Pons (tissue), 1 donor: ENCODE measurements at regions not wholly inside any gene's neighbourhood (a gene's known extent, or its start where the extent isn't known, plus 50 kb on each side); places are given as distances from the start of the nearest gene placed in this dataset.

ENCODE experiments used
- DNase-seq: peaks from one replicate; pipeline ENCODE4 v3.0.0-alpha.2; 2016; ENCODE audit warnings: low spot score

DNA sequence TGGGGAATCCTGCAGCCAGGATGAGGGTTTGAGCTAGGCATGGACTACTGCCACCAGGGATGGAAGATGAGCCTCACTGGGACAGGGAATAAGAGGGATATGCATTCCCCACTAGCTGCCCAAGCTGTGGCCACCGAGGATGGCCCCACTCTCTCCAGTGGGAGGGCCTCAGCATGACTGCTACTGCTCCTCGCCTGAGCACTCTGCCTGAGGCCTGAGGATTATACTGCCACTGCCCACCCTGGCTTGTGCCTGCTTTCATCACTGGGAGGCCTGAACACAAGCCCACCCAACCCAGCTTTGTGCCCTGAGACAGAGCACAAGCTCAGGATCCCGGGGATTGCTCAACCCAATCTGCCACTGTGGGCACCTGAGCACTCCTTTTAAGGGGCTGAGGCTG lies 425.6 kb downstream of the RASEF start:
- DNase-seq: no peak

- DNase-seq: no peak
Measured at GRCh38 chr9:82645600-82645999, 417.3 kb downstream of the RASEF start.

GRCh38 chr9:82650368-82650767 lies 412.6 kb downstream of the RASEF start:
- no peak for DNase-seq

- no peak for DNase-seq
Measured at GRCh38 chr9:82651474-82651873, 411.5 kb downstream of the RASEF start.

GRCh38 chr9:82665324-82665723 lies 397.6 kb downstream of the RASEF start:
- no peak for DNase-seq

GRCh38 chr9:82668689-82669199 lies 394.2 kb downstream of the RASEF start:
- no peak for DNase-seq

- DNase-seq: no peak
Measured at GRCh38 chr9:82670000-82670399, 392.9 kb downstream of the RASEF start.

GRCh38 chr9:82670726-82671125 lies 392.2 kb downstream of the RASEF start:
- DNase-seq: no peak

- no peak for DNase-seq
Measured at GRCh38 chr9:82673201-82673600, 389.7 kb downstream of the RASEF start.

GRCh38 chr9:82673919-82674318 lies 389.0 kb downstream of the RASEF start:
- no peak for DNase-seq

GRCh38 chr9:82675102-82675501 lies 387.8 kb downstream of the RASEF start:
- no peak for DNase-seq

DNA sequence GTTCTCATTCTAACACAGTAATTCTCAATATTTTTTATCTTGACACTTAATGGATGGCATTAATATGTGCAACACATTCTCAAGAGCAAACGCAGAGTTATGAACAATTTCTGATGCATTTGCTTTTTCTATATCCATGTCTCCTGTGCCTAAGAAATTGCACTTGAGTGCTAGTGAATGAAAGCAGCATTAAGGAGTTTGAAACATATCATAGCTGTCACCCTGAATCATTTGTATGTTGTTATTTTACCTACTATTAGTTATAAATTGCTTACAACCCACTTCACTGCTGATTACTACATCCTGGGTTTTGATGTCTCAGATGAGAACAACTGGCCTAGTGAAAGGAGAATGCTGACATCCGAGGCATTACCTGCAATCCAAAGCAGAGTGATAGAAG lies 387.3 kb downstream of the RASEF start:
- DNase-seq: no peak

GRCh38 chr9:82677086-82677485 lies 385.9 kb downstream of the RASEF start:
- DNase-seq: no peak

GRCh38 chr9:82679472-82679871 lies 383.5 kb downstream of the RASEF start:
- DNase-seq: no peak

DNA sequence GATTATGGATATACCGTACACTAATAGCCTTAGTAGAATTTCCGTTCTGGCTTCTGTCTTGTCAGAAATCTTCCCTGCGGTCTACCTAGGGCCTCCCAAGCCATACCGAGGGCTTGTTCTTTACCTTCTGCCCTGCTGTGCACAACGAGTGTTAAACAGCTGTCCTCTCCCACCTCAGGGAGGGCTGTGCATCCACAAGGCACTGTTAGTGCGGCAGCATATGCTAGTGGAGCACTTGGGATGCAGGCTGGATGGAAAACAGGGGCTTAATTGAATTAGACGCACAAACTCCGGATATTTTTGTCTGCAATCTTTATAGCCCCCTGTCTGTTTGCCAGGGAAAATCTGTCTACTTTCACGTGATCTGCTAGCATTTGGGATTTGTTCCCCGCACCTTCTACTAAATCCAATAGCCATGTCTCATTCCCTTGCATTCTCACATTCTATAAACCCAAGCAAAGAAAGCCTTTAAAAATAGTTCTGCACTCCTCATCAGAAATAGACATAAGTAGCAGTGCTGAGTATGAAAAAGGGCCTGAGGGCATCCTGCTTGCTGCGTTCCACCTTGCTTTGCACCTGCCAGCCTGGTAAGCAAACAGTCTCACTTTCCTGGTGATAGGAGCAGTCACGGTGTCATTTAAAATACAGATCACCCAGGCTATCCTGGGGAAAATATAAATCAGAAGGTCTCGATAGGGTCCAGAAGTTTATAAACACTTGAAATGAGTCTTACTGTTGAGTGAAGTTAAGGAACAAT lies 382.6 kb downstream of the RASEF start:
- DNase-seq: no peak

DNA sequence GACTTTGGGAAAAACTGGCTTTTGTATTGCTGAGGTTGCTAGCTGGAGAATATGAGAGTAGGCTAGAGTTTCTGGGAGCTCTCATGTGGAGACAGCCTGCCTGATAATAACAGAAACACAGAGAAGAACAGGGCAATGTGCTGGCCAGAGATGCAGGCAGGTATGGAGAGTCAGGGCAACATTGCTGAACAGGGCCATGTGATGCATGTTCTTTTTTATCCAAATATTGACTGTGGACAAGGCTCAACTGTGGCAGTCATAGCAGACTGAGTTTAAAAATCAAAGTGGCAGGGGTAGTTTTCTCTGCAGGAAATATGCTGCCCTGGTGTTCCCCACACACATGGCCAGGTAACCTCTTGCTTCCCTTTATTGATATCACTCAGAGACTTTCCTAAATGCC lies 381.1 kb downstream of the RASEF start:
- DNase-seq: no peak

DNA sequence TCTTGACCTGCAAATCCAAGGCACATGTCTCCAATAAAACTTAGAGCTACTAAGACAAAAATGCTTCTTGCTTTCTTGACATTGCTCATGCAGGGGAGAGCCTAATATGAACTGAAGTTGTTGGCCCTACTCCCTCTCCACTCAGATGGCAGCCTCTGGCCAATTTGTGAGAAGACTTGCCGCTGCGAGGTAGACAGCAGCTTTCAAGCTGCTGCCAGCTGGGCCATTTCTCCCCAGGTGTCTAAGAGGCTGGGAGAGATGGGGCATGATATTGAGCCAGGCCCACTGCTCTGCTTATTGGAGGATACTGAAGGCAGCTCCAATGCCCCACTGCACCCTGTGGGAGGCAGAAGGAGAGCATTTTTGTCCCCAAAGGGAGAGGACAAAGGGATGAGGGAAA lies 380.5 kb downstream of the RASEF start:
- peak; percentile 6 for DNase-seq

- no peak for DNase-seq
Measured at GRCh38 chr9:82695704-82696103, 367.2 kb downstream of the RASEF start.

- DNase-seq: no peak
Measured at GRCh38 chr9:82706786-82707185, 356.2 kb downstream of the RASEF start.

DNA sequence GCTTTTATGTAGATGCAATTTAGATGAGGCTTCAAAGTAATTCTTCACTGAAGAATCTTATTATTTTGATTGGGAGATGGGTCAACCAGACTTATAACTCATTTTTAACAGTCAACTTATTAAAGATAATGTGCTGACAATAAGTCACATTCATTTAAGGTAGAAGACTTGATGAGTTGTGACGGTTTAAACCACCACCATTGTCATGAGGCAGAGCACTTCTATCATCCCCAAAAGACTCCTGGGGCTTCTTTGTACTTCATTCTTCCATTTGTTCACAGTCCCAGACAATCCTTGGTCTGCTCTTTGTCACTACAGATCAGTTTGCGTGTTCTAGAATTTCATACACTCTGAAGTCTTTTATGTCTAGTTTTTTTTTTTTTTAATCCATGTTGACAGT lies 346.1 kb downstream of the RASEF start:
- DNase-seq: no peak

DNA sequence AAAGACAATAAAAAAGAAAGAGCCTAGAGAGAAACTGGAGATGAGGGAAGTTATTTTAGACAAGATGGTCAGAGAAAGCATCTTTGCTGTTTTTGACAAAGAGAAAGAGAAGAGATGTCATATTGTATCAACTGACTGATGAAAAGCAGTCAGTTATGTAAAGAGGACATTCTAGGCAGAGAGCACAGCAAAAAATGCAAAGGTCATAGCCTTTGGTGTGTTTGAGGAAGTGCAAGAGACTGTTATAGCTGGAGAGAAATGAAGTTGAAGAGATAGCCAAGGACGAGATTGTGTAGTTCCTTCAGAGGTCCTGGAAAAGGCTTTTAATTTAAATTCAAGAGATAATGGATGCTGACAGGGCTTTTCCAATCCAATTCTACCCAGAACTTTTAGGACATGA lies 342.4 kb downstream of the RASEF start:
- DNase-seq: no peak

DNA sequence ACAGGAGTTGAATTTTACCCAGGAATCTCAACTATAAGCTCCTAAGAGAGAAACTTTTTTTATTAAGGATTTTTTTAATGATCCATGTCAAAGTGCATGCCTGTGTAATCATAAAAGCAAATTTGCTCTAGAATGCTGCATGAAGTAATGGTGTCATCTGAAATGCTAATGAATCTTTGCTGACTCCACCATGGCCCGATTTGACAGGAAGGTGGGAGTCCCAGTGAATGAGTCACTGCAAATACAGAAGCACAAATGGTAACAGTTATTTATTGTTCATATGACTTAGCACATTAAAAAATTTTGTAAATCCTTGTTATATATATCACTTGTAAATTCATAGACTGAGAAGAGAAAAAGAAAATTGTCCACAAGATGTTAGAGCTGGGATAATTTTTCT lies 341.3 kb downstream of the RASEF start:
- no peak for DNase-seq

DNA sequence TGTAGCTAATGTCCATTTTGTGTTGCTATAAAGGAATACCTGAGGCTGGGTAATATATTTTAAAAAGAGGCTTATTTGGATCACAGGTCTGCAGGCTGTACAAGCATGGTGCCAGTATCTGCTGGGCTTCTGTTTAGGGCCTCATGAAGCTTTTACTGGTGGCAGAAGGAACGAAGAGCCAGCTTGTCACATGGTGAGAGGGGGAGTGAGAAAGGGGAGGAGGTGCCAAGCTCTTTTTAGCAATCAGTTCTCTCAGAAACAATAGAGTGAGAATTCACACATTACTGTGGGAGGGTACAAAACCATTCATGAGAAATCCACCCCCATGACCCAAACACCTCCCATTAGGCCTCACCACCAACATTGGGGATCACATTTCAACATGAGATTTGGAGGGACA lies 340.9 kb downstream of the RASEF start:
- no peak for DNase-seq

DNA sequence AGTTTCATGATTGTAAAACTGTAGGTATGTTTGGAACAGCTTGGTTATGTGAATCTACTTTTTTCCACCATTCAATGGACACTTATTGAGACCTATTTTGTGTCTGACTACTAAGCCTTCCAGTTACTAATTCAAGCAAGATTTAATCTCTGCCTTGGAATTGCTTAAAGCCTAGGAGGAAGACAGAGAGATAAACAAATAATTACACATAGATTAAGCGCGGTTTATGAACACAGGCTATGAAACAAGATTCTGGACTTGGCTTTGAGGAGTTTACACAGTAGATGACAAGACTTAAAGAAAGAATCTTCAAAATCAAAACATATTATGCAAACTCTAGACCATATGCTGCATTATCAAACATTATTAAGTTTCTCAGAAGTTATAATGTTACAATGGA lies 340.4 kb downstream of the RASEF start:
- DNase-seq: no peak
